Breast epithelium (tissue), 4 donors: ENCODE measurements at regions not wholly inside any gene's neighbourhood (a gene's known extent, or its start where the extent isn't known, plus 50 kb on each side); places are given as distances from the start of the nearest gene placed in this dataset.

Experiments used
- DNase-seq, 2 donors: peaks; one replicate each; pipeline ENCODE4 v3.0.0-alpha.2; 2019; ENCODE audit warnings: low spot score in 2 of 2
- H3K27ac ChIP-seq, 2 donors: fragments of 200-600 bp; sonication (generic) in 1 of 2; one replicate each; pipeline ENCODE4 v1.5.1; 2016 to 2019; ENCODE audit warnings: mild to moderate bottlenecking in 1 of 2
- H3K27me3 ChIP-seq, 2 donors: fragments of 200-600 bp; sonication (generic) in 1 of 2; one replicate each; pipeline versions ENCODE4 v1.5.1 to v1.6.0; 2017 to 2019; ENCODE audit warnings: control low read depth in 1 of 2, mild to moderate bottlenecking in 1 of 2
- H3K36me3 ChIP-seq: fragments of 200-600 bp; one replicate; pipeline ENCODE4 v1.5.1; 2019
- H3K4me1 ChIP-seq, 2 donors: fragments of 200-600 bp; sonication (generic); one replicate each; pipeline ENCODE4 v1.5.1; 2016 to 2019; ENCODE audit warnings: control low read depth in 1 of 2
- H3K4me3 ChIP-seq, 3 donors: fragments of 200-600 bp; sonication (generic); 1 replicate in 2 of 3; 2 replicates in 1 of 3; pipeline ENCODE4 v1.5.1; 2016 to 2019; ENCODE audit warnings: mild to moderate bottlenecking in 3 of 3, moderate library complexity in 2 of 3
- H3K9me3 ChIP-seq, 2 donors: fragments of 200-600 bp; sonication (generic) in 1 of 2; one replicate each; pipeline ENCODE4 v1.5.1; 2016 to 2019; ENCODE audit warnings: control low read depth in 1 of 2
- CTCF ChIP-seq, 3 donors: fragments of 450-650 bp; IDR thresholded peaks; one replicate each; pipeline ENCODE4 v1.5.1; 2016 to 2017; ENCODE audit warnings: antibody characterized with exemption in 3 of 3, mild to moderate bottlenecking in 3 of 3, moderate library complexity in 3 of 3
- POLR2A ChIP-seq: fragments of 450-650 bp; IDR thresholded peaks from one replicate; pipeline ENCODE4 v1.6.1; 2016; ENCODE audit warnings: antibody characterized with exemption, mild to moderate bottlenecking, moderate library complexity
- POLR2AphosphoS5 ChIP-seq, 3 donors: sonication (generic); formaldehyde crosslinking; IDR thresholded peaks; one replicate each; pipeline ENCODE4 v1.6.1; 2017; ENCODE audit warnings: antibody characterized with exemption in 3 of 3
- intact Hi-C: fragments of 100-400 bp; cut with DNase I; formaldehyde crosslinking; loops from one replicate; pipeline ENCODE4 v1.15.1; 2023; ENCODE audit warnings: low total_unique reads

GRCh38 chr2:19785867-19786266 lies 115.9 kb downstream of the TTC32 start:
- intact Hi-C loops, result no loop called here

GRCh38 chr2:19785447-19785846 lies 116.3 kb downstream of the TTC32 start:
- intact Hi-C loops, result no loop called here
- Histone ChIP-seq H3K27ac (no peak overlapping the region), H3K36me3 (no peaks in the 10 kb centered on the region)

More at GRCh38 chr2:19785867-19786266, 115.9 kb downstream of the TTC32 start:
- no peak for TF ChIP-seq POLR2A
- TF ChIP-seq CTCF (IDR thresholded peaks at IDR 0.05), result no peak
- TF ChIP-seq POLR2AphosphoS5 (IDR thresholded peaks at IDR 0.05), result no peak
- Histone ChIP-seq H3K9me3 (no peaks in the 10 kb centered on the region), H3K27me3 (no peaks in the 10 kb centered on the region), H3K27ac (no peak overlapping the region), H3K4me1 (no peaks in the 10 kb centered on the region), H3K4me3 (no peak overlapping the region), H3K36me3 (no peaks in the 10 kb centered on the region)
- DNase-seq, result no peak

GRCh38 chr2:19784456-19784855 lies 117.3 kb downstream of the TTC32 start:
- DNase-seq, result no peak
- Histone ChIP-seq H3K9me3 (no peaks in the 10 kb centered on the region), H3K4me1 (no peaks in the 10 kb centered on the region), H3K27ac (no peak overlapping the region), H3K4me3 (no peak overlapping the region), H3K36me3 (no peaks in the 10 kb centered on the region), H3K27me3 (no peaks in the 10 kb centered on the region)
- intact Hi-C loops, result no loop called here
- no peak for TF ChIP-seq POLR2A
- no peak for TF ChIP-seq POLR2AphosphoS5 (IDR thresholded peaks at IDR 0.05)

More at GRCh38 chr2:19785447-19785846, 116.3 kb downstream of the TTC32 start:
- Histone ChIP-seq H3K9me3 (no peaks in the 10 kb centered on the region), H3K4me3 (no peak overlapping the region), H3K4me1 (no peaks in the 10 kb centered on the region), H3K27me3 (no peaks in the 10 kb centered on the region)
- DNase-seq, result no peak
- TF ChIP-seq POLR2AphosphoS5 (IDR thresholded peaks at IDR 0.05) (no peak), POLR2A (no peak), CTCF (IDR thresholded peaks at IDR 0.05) (no peak)

- intact Hi-C loops, result no loop called here
- Histone ChIP-seq H3K36me3 (no peaks in the 10 kb centered on the region), H3K4me3 (no peak overlapping the region), H3K27me3 (no peaks in the 10 kb centered on the region), H3K9me3 (no peaks in the 10 kb centered on the region), H3K27ac (no peak overlapping the region), H3K4me1 (no peaks in the 10 kb centered on the region)
- TF ChIP-seq POLR2AphosphoS5 (IDR thresholded peaks at IDR 0.05) (no peak), POLR2A (no peak), CTCF (IDR thresholded peaks at IDR 0.05) (no peak)
- DNase-seq, result no peak
These were observed 117.8 kb downstream of the TTC32 start for GRCh38 chr2:19783935-19784334.

- intact Hi-C loops, result no loop called here
- H3K27me3 ChIP-seq, result no peaks in the 10 kb centered on the region
- H3K36me3 ChIP-seq, result no peaks in the 10 kb centered on the region
- H3K27ac ChIP-seq, result no peak overlapping the region
- no peaks in the 10 kb centered on the region for H3K4me1 ChIP-seq
- no peaks in the 10 kb centered on the region for H3K9me3 ChIP-seq
- no peak overlapping the region for H3K4me3 ChIP-seq
- no peak for TF ChIP-seq POLR2A
- no peak for TF ChIP-seq CTCF (IDR thresholded peaks at IDR 0.05)
- no peak for TF ChIP-seq POLR2AphosphoS5 (IDR thresholded peaks at IDR 0.05)
- DNase-seq, result no peak
These were observed 124.8 kb downstream of the TTC32 start for GRCh38 chr2:19776941-19777514.

GRCh38 chr2:19775838-19776237 lies 125.9 kb downstream of the TTC32 start:
- intact Hi-C loops, result no loop called here
- DNase-seq, result no peak
- Histone ChIP-seq H3K9me3 (no peaks in the 10 kb centered on the region), H3K36me3 (no peaks in the 10 kb centered on the region), H3K4me1 (no peaks in the 10 kb centered on the region), H3K27me3 (no peaks in the 10 kb centered on the region), H3K27ac (no peak overlapping the region), H3K4me3 (no peak overlapping the region)
- TF ChIP-seq CTCF (IDR thresholded peaks at IDR 0.05), result no peak
- TF ChIP-seq POLR2A, result no peak
- no peak for TF ChIP-seq POLR2AphosphoS5 (IDR thresholded peaks at IDR 0.05)
